ENCODE measurements at regions not wholly inside any gene's neighbourhood (a gene's known extent, or its start where the extent isn't known, plus 50 kb on each side); places are given as distances from the start of the nearest gene placed in this dataset.

DNA sequence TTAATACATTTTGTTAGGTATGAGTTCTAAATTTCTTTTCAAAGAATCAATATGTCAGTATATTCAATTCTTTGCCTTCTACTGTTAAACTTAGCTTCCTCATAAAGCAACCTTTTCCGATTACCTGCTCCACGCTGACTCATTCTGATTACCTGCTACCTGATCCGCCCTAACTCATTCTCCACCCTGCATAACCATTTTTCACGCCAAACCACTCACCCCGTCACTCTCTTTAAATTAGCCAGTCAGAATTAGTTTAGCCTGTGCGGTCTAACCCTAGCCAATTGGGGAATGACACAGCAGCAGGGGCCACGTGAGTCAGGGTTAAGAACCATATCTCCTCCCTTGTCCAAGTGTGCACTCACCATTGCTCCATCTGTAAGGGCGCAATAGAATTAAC lies 72.2 kb upstream of the FICD start:
- Mint-ChIP-seq H3K36me3 (ENCODE audit: insufficient read depth in 1 of 3, low read depth in 3 of 3) (peaks cover 0 to 2% (median 1%) of the 10 kb centered on the region in 3 experiments; a peak in 2 of 7 replicates), H3K4me1 (peaks cover 53 to 54% of the 10 kb centered on the region in 2 experiments), H3K4me3 (peak overlapping the region in 1 of 2 experiments; percentile 13; a peak in 1 of 5 replicates), H3K9me3 (no peaks in the 10 kb centered on the region; a peak in 1 of 5 replicates), H3K27ac (peak overlapping the region; percentile 29 to 90 (median 87)), H3K27me3 (ENCODE audit: low read depth) (no peaks in the 10 kb centered on the region)
- no peak overlapping the region for H3K4me2 ChIP-seq (ENCODE audit: insufficient read depth, insufficient read length, low read length)
- H3K9me3 ChIP-seq (ENCODE audit: control insufficient read depth, low read depth, low read length), result no peaks in the 10 kb centered on the region
- peak overlapping the region; percentile 83 for H3K27ac ChIP-seq (ENCODE audit: insufficient read length, low read depth, low read length)
- H2BK12ac ChIP-seq (ENCODE audit: insufficient read length, low read depth, low read length), result no peak overlapping the region
- no peaks in the 10 kb centered on the region for H3K79me1 ChIP-seq (ENCODE audit: insufficient read depth, low read depth, low read length, poor library complexity, severe bottlenecking)
- H3K23me2 ChIP-seq (ENCODE audit: insufficient read length, low read depth, low read length, poor library complexity, severe bottlenecking), result no peaks in the 10 kb centered on the region
- H4K5ac ChIP-seq (ENCODE audit: insufficient read length, low read depth, low read length), result no peak overlapping the region
- WGBS (ENCODE audit: extremely low coverage, insufficient read length, low lambda C conversion rate), result no CpG with 5 or more reads among the region's 8 CpGs
- TF ChIP-seq, protein P1, sequence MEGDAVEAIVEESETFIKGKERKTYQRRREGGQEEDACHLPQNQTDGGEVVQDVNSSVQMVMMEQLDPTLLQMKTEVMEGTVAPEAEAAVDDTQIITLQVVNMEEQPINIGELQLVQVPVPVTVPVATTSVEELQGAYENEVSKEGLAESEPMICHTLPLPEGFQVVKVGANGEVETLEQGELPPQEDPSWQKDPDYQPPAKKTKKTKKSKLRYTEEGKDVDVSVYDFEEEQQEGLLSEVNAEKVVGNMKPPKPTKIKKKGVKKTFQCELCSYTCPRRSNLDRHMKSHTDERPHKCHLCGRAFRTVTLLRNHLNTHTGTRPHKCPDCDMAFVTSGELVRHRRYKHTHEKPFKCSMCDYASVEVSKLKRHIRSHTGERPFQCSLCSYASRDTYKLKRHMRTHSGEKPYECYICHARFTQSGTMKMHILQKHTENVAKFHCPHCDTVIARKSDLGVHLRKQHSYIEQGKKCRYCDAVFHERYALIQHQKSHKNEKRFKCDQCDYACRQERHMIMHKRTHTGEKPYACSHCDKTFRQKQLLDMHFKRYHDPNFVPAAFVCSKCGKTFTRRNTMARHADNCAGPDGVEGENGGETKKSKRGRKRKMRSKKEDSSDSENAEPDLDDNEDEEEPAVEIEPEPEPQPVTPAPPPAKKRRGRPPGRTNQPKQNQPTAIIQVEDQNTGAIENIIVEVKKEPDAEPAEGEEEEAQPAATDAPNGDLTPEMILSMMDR (conservative IDR thresholded peaks at IDR 0.05), result no peak
- no peak overlapping the region for H4K91ac ChIP-seq (ENCODE audit: insufficient read length, low read depth, low read length)
- no peak overlapping the region for H2BK5ac ChIP-seq (ENCODE audit: insufficient read length, low read length)
- no peak overlapping the region for H3K23ac ChIP-seq (ENCODE audit: insufficient read length, low read depth, low read length)
- no peaks in the 10 kb centered on the region for H3K79me2 ChIP-seq (ENCODE audit: insufficient read depth, low read length)
- H3K27me3 ChIP-seq (ENCODE audit: insufficient read depth, low read length), result no peaks in the 10 kb centered on the region
- no peak overlapping the region for H4K8ac ChIP-seq (replicated peaks; ENCODE audit: insufficient read length, low read depth, low read length)
- no peak overlapping the region for H2AFZ ChIP-seq (ENCODE audit: low read length)
- H3K4ac ChIP-seq (ENCODE audit: low read depth, low read length), result no peak overlapping the region
- H3K4me1 ChIP-seq (ENCODE audit: insufficient read depth, low read length), result peaks cover 8% of the 10 kb centered on the region; the same call in 1 of the 2 replicates
- H3T11ph ChIP-seq (ENCODE audit: low read length), result no peak overlapping the region
- peak overlapping the region; percentile 39 for H3K9ac ChIP-seq (ENCODE audit: extremely low read depth, insufficient read length, low read length)
- no peak overlapping the region for H3K56ac ChIP-seq (ENCODE audit: insufficient read length, low read depth, low read length)
- H2AK5ac ChIP-seq (ENCODE audit: insufficient read length, low read length), result no peak overlapping the region
- DNase-seq, result no peak
- H3K18ac ChIP-seq (ENCODE audit: insufficient read length, low read depth, low read length), result no peak overlapping the region
- peak overlapping the region; percentile 23 for H2BK120ac ChIP-seq (ENCODE audit: low read depth, low read length, poor library complexity, severe bottlenecking)
- no peak overlapping the region for H2BK20ac ChIP-seq (ENCODE audit: low read depth, low read length, poor library complexity, severe bottlenecking)
- H4K20me1 ChIP-seq (ENCODE audit: control insufficient read depth, insufficient read depth, insufficient read length), result no peaks in the 10 kb centered on the region
- H3K14ac ChIP-seq (ENCODE audit: insufficient read depth, low read length), result no peak overlapping the region
- H2BK15ac ChIP-seq (ENCODE audit: low read depth, low read length), result no peak overlapping the region
